ENCODE measurements at regions not wholly inside any gene's neighbourhood (a gene's known extent, or its start where the extent isn't known, plus 50 kb on each side); places are given as distances from the start of the nearest gene placed in this dataset.
"Not testable (repeated sequence)": the region's sequence is repeated elsewhere in the genome, so short reads cannot be mapped to it uniquely, and the experiment has no call there.

DNA sequence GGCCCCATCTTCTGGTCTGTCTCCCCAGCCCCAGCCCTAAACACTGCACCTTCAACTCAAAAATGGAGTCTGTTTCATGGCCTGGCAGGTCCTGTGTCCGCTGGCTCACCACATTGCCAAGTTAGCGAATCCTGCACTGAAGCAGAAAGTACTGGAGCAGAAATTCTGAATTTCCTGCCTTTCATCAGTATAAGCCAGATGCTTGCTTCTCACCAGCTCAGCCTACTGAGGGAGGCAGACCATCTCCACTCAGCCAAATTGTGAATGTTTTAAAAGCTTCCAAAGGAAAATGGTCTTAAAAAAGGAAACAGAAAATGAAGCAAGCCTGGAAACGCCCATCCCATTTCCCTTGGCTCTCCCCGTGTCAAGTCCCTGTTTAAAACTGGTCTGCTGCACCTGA is 157.8 kb downstream of the C1D start:
- ATAC-seq, result no peak
- 58% methylated on average over 4 of the region's 4 CpGs for WGBS
- no peak overlapping the region for H3K4me3 ChIP-seq (ENCODE audit: low read length)
- intact Hi-C loops (cut with DNase I), result no loop called here
- H3K27me3 ChIP-seq (ENCODE audit: control insufficient read depth, insufficient read depth), result no peaks in the 10 kb centered on the region
- H3K27ac ChIP-seq (ENCODE audit: low read length), result no peak overlapping the region
- H3K4me1 ChIP-seq (ENCODE audit: control insufficient read depth, insufficient read depth, low read length), result no peaks in the 10 kb centered on the region
- H3K9me3 ChIP-seq (ENCODE audit: control insufficient read depth, low read length), result no peaks in the 10 kb centered on the region
- no peak for DNase-seq

DNA sequence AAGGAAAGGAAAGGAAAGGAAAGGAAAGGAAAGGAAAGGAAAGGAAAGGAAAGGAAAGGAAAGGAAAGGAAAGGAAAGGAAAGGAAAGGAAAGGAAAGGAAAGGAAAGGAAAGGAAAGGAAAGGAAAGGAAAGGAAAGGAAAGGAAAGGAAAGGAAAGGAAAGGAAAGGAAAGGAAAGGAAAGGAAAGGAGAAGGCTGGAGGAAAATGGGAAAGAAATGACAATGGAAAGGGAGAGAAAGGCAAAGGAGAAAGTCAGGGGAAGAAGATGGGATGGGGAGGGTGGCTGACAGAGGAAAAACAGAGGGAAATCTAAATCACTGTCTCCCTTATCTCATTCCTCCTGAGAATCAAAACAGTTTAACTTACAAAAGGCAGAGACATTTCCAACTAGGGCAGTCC is 156.3 kb downstream of the C1D start:
- H3K27ac ChIP-seq (ENCODE audit: low read length); H3K4me3 ChIP-seq (ENCODE audit: low read length); H3K9me3 ChIP-seq (ENCODE audit: control insufficient read depth, low read length); DNase-seq; intact Hi-C loops (cut with DNase I); H3K27me3 ChIP-seq (ENCODE audit: control insufficient read depth, insufficient read depth); H3K4me1 ChIP-seq (ENCODE audit: control insufficient read depth, insufficient read depth, low read length); ATAC-seq: not testable (repeated sequence)

DNA sequence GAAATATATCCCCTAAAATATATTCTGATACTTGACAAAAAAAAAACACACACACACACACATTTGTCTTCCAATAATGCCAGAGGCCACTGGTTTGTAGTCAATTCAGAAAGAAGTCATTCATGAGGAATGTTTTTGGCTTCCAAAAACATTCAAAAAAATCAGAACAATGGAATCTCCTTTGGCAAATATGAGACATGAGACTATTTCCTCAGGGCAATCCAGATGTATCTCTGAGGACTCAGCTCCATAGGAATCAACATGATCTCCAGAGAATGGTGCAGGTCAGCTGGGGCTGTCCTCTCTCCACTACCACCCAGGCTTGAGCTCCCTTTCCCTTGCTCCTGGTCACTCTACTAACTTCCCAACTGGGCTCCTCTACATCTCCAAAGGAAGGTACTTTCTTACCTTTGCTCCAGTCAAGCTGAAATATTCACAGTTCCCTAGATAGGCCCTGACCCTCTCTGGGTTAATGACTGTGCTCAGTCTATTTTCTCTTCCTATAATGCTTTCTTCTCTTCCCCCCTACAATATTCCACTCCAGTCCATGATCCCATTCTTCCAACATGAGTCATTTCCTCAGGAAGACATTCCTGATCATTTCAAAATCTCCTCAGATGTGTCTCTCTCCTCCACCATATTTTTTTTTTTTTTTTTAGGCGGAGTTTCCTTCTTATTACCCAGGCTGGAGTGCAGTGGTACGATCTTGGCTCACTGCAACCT is 145.3 kb downstream of the C1D start:
- Histone ChIP-seq H3K9me3 (ENCODE audit: control insufficient read depth, low read length) (no peaks in the 10 kb centered on the region), H3K4me3 (ENCODE audit: low read length) (no peak overlapping the region), H3K27me3 (ENCODE audit: control insufficient read depth, insufficient read depth) (no peaks in the 10 kb centered on the region), H3K27ac (ENCODE audit: low read length) (no peak overlapping the region), H3K4me1 (ENCODE audit: control insufficient read depth, insufficient read depth, low read length) (no peaks in the 10 kb centered on the region)
- intact Hi-C loops (cut with DNase I), result no loop called here
- DNase-seq (no peak), ATAC-seq (peak in 1 of 2 donors; percentile 21)
- 77% methylated on average over 2 of the region's 2 CpGs for WGBS

DNA sequence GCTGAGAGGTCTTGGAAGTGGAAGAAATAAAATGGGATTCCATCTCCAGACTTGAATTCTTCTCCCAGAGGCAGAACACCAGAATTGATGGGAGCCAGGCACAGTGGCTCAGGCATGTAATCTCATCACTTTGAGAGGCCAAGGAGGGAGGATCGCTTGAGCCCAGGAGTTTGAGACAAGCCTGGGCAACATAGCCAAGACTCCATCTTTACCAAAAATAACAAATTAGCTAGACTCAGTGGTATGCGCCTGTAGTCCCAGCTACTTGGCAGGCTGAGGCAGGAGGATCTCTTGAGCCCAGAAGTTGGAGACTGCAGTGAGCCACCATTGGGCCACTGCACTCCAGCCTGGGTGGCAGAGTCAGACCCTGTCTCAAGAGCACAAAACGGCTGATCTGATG is 144.3 kb downstream of the C1D start:
- DNase-seq, result peak in 1 of 3 donors; percentile 37
- H3K9me3 ChIP-seq (ENCODE audit: control insufficient read depth, low read length), result no peaks in the 10 kb centered on the region
- no peaks in the 10 kb centered on the region for H3K27me3 ChIP-seq (ENCODE audit: control insufficient read depth, insufficient read depth)
- 76% methylated on average over 3 of the region's 3 CpGs for WGBS
- intact Hi-C loops (cut with DNase I), result no loop called here
- no peak for ATAC-seq
- H3K4me1 ChIP-seq (ENCODE audit: control insufficient read depth, insufficient read depth, low read length), result no peaks in the 10 kb centered on the region
- H3K27ac ChIP-seq (ENCODE audit: low read length), result no peak overlapping the region
- H3K4me3 ChIP-seq (ENCODE audit: low read length), result no peak overlapping the region

DNA sequence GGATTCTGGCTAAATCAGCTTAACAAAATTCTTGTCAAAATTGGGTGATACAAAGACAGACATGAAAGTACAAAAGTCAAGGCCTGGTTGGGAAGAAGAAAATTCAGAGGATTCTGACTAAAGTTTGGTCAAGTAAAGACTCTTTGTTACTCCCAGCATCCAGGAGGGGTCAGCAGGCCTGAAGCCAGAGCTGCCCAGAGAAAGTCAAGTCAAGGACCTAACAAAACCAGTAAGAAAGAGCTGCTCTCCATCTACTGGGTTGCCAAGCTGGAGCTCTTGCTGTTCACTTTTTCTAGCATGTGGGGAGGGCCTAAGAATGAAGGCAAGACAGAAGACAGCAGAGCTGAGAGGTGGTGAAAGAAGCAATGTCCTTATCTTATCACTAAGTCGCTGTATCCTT is 143.3 kb downstream of the C1D start:
- WGBS, result 38% methylated on average over 1 of the region's 1 CpG
- ATAC-seq, result no peak
- intact Hi-C loops (cut with DNase I), result no loop called here
- Histone ChIP-seq H3K9me3 (ENCODE audit: control insufficient read depth, low read length) (no peaks in the 10 kb centered on the region), H3K27ac (ENCODE audit: low read length) (no peak overlapping the region), H3K4me3 (ENCODE audit: low read length) (no peak overlapping the region), H3K27me3 (ENCODE audit: control insufficient read depth, insufficient read depth) (no peaks in the 10 kb centered on the region), H3K4me1 (ENCODE audit: control insufficient read depth, insufficient read depth, low read length) (no peaks in the 10 kb centered on the region)
- DNase-seq, result no peak

DNA sequence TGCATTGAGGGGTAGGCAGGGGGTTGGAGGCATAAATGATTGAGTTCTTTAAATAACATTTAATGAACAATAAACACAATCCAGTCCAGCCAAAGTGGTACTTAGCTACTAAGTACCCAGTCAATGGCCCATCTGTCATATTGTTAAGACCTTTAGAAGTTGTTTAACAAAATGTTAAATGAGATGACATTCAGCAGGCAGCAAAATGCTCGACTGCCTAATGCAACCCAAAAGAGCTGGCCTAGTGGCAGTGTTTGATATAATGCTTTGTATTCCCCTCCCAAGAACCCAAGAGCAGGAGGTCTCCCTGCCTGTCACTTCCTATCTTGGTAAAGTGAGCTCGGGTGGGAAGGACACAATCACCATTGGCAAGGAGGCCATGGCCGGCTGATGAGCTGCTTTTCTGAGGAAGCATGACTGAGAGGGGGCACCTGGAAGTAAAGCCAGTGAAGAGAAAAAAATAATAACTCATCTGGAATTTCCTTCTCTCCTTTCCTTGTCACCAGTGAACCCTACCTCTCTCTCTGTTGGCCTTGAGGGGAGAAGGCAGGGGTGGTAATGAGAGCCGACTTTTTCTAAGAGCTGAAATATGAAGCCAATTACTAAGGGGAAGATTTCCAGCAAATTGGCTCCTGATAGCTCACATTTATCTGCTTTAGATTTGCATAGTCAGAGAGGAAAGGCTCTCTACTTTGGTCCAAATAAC is 140.6 kb downstream of the C1D start:
- Histone ChIP-seq H3K27ac (ENCODE audit: low read length) (no peak overlapping the region), H3K4me3 (ENCODE audit: low read length) (no peak overlapping the region), H3K9me3 (ENCODE audit: control insufficient read depth, low read length) (no peaks in the 10 kb centered on the region), H3K27me3 (ENCODE audit: control insufficient read depth, insufficient read depth) (no peaks in the 10 kb centered on the region), H3K4me1 (ENCODE audit: control insufficient read depth, insufficient read depth, low read length) (no peaks in the 10 kb centered on the region)
- 55% methylated on average over 4 of the region's 4 CpGs for WGBS
- intact Hi-C loops (cut with DNase I), result no loop called here
- no peak for DNase-seq
- ATAC-seq, result no peak

DNA sequence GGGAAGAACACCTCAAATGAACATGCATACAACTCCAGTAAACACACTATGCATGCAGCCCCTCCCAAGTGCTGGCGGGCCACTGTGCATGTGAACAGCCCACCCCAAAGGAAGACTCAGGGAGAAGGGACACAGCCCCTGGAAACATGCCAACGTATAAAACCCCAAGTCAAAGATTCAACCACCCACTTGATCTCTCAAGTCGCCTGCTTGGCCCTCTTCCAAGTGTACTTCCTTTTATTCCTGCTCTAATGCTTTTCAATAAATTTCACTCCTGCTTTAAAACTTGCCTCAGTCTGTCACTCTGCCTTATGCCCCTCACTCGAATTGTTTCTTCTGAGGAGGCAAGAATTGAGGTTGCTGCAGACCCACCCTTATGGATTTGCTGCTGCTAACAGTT is 139.1 kb downstream of the C1D start:
- WGBS, result 42% methylated on average over 4 of the region's 4 CpGs
- DNase-seq (no peak), ATAC-seq (no peak)
- intact Hi-C loops (cut with DNase I), result no loop called here
- no peaks in the 10 kb centered on the region for H3K9me3 ChIP-seq (ENCODE audit: control insufficient read depth, low read length)
- no peak overlapping the region for H3K27ac ChIP-seq (ENCODE audit: low read length)
- H3K4me1 ChIP-seq (ENCODE audit: control insufficient read depth, insufficient read depth, low read length), result no peaks in the 10 kb centered on the region
- no peaks in the 10 kb centered on the region for H3K27me3 ChIP-seq (ENCODE audit: control insufficient read depth, insufficient read depth)
- no peak overlapping the region for H3K4me3 ChIP-seq (ENCODE audit: low read length)

DNA sequence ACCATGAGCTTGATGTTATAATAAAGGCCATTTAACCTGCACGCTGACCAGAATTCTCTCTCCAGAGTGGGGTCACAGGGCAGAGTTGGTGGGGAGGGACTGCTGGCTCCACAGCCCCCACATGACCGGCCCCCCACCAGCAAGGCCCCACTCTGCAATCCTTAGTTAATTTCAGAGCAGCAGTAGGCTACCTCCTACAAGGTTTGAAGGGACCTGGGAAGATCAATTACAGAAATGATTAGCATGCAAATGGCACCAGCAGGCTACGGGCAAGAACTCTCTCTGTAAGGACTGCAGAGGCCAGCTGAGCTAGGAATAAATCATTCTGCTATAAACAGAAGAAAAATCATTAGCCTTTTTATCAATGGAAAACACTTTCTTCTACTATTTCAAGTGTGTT is 135.3 kb downstream of the C1D start:
- H3K27me3 ChIP-seq (ENCODE audit: control insufficient read depth, insufficient read depth), result no peaks in the 10 kb centered on the region
- WGBS, result 49% methylated on average over 3 of the region's 3 CpGs

DNA sequence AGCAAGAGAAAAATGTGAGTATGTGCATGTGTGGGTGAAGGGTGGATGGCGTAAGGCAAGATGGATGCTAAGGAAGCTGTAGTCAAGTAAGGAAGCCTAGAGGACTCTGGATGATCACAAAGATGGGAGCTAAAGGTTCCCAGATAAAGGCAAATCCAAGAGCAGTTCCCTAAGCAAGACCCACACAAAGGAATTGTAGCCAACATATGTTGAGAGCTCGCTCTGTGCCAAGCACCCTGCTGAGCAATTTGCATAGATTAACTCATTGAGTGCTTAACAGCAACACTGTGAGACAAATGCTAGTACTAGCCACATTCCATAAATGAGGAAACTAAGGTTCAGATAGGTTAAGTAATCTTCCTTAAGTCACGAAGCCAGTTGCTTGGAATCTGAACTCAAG is 132.6 kb downstream of the C1D start:
- no peak for ATAC-seq
- 42% methylated on average over 3 of the region's 3 CpGs for WGBS
- intact Hi-C loops (cut with DNase I), result no loop called here

More for the DNA sequence above, 135.3 kb downstream of the C1D start:
- Histone ChIP-seq H3K9me3 (ENCODE audit: control insufficient read depth, low read length) (no peaks in the 10 kb centered on the region), H3K27ac (ENCODE audit: low read length) (no peak overlapping the region), H3K4me1 (ENCODE audit: control insufficient read depth, insufficient read depth, low read length) (no peaks in the 10 kb centered on the region), H3K4me3 (ENCODE audit: low read length) (no peak overlapping the region)
- intact Hi-C loops (cut with DNase I), result no loop called here
- ATAC-seq (no peak), DNase-seq (no peak)

DNA sequence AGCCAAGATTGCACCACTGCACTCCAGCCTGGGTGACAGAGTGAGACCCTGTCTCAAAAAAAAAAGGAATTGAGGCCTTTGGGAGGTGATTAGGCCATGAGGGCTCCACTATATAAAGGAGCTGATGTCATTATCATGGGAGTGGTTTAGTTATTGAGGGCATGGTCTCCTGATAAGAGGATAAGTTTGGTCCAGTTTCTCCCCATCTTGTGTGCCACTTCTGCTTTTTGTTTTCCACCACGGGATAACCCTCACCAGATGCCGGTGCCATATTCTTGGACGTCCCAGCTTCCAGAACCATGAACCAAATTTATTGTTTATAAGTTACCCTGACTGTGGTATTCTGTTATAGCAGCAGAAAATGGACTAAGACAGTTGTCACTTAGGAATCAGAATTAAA is 125.8 kb downstream of the C1D start:
- DNase-seq (no peak), ATAC-seq (no peak)
- Histone ChIP-seq H3K9me3 (ENCODE audit: control insufficient read depth, low read length) (no peaks in the 10 kb centered on the region), H3K27me3 (ENCODE audit: control insufficient read depth, insufficient read depth) (no peaks in the 10 kb centered on the region), H3K4me3 (ENCODE audit: low read length) (no peak overlapping the region), H3K27ac (ENCODE audit: low read length) (no peak overlapping the region), H3K4me1 (ENCODE audit: control insufficient read depth, insufficient read depth, low read length) (no peaks in the 10 kb centered on the region)
- 90% methylated on average over 3 of the region's 3 CpGs for WGBS
- intact Hi-C loops (cut with DNase I), result no loop called here

More for the DNA sequence above, 132.6 kb downstream of the C1D start:
- H3K4me3 ChIP-seq (ENCODE audit: low read length), result no peak overlapping the region
- no peak for DNase-seq
- H3K27ac ChIP-seq (ENCODE audit: low read length), result no peak overlapping the region
- no peaks in the 10 kb centered on the region for H3K27me3 ChIP-seq (ENCODE audit: control insufficient read depth, insufficient read depth)
- H3K4me1 ChIP-seq (ENCODE audit: control insufficient read depth, insufficient read depth, low read length), result no peaks in the 10 kb centered on the region
- no peaks in the 10 kb centered on the region for H3K9me3 ChIP-seq (ENCODE audit: control insufficient read depth, low read length)

DNA sequence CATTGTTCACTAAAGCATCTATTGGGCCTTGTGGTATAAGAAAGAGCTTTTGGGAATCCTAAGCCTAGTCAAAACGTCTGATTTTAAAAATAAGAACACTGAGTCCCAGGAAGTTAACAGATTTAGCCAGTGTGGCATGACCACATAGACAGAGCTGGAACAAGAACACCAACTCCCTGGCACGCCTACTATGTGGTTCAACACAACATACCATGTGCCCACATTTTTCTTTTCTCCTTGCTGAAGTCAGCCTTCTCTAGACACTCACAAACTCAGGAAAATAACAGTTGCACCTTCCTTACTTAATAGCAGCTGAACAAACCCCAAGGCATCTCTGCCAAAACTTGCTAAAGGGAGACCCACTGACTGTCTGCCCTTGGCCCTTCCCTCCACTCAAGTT is 124.8 kb downstream of the C1D start:
- no peak for DNase-seq
- intact Hi-C loops (cut with DNase I), result no loop called here
- Histone ChIP-seq H3K27me3 (ENCODE audit: control insufficient read depth, insufficient read depth) (no peaks in the 10 kb centered on the region), H3K4me1 (ENCODE audit: control insufficient read depth, insufficient read depth, low read length) (no peaks in the 10 kb centered on the region), H3K27ac (ENCODE audit: low read length) (no peak overlapping the region), H3K4me3 (ENCODE audit: low read length) (no peak overlapping the region), H3K9me3 (ENCODE audit: control insufficient read depth, low read length) (no peaks in the 10 kb centered on the region)
- ATAC-seq, result no peak
- 66% methylated on average over 2 of the region's 2 CpGs for WGBS

Measured in right cardiac atrium (tissue), 5 donors.